ENCODE measurements at regions not wholly inside any gene's neighbourhood (a gene's known extent, or its start where the extent isn't known, plus 50 kb on each side); places are given as distances from the start of the nearest gene placed in this dataset.
"Not testable (repeated sequence)": the region's sequence is repeated elsewhere in the genome, so short reads cannot be mapped to it uniquely, and the experiment has no call there.

DNA sequence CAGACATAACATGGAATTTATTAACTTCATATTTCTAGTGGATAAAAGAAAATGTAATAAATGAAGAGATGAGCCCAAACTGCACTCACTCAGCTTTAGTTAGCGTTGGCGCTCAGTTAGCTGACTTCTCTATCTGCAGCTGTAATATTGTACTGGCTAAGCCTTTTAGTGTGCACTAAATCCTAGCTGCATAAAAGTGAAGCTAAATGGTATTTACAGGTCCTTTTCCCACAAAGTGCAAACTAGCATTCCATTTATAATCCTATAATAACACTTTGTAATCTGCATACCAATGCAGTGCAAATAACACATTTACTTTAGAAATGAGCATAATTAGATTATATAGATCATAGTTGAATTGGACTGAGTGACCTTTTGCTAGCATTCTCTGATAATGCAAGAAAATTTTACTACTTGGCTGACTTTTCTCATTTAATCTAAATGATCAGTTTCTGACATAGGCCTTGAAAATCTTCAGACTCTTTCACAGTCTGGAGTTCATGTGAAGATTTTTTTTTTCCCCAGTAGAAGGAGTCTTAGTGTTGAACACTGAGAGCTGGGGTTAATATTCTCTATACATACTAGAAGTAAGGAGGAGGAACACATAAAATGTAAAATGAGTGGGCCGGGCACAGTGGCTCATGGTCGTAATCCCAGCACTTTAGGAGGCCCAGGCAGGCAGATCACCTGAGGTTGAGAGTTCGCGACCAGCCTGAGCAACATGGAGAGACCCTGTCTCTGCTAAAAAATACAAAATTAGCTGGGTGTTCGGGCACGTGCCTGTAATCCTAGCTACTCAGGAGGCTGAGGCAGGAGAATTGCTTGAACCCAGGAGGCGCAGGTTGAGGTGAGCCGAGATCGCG is 1426.4 kb downstream of the PCDH9 start:
- Histone ChIP-seq H3K9me3 (ENCODE audit: severe bottlenecking) (no peaks in the 10 kb centered on the region), H3K4me3 (ENCODE audit: low read depth, low read length) (no peak overlapping the region), H3K36me3 (no peaks in the 10 kb centered on the region), H3K27ac (no peak overlapping the region), H3K27me3 (ENCODE audit: insufficient read depth, low read depth, severe bottlenecking) (no peaks in the 10 kb centered on the region)
- TF ChIP-seq, protein P1, sequence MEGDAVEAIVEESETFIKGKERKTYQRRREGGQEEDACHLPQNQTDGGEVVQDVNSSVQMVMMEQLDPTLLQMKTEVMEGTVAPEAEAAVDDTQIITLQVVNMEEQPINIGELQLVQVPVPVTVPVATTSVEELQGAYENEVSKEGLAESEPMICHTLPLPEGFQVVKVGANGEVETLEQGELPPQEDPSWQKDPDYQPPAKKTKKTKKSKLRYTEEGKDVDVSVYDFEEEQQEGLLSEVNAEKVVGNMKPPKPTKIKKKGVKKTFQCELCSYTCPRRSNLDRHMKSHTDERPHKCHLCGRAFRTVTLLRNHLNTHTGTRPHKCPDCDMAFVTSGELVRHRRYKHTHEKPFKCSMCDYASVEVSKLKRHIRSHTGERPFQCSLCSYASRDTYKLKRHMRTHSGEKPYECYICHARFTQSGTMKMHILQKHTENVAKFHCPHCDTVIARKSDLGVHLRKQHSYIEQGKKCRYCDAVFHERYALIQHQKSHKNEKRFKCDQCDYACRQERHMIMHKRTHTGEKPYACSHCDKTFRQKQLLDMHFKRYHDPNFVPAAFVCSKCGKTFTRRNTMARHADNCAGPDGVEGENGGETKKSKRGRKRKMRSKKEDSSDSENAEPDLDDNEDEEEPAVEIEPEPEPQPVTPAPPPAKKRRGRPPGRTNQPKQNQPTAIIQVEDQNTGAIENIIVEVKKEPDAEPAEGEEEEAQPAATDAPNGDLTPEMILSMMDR (IDR thresholded peaks at IDR 0.05; ENCODE audit: low read depth, low read length): no peak
- no peak for DNase-seq

DNA sequence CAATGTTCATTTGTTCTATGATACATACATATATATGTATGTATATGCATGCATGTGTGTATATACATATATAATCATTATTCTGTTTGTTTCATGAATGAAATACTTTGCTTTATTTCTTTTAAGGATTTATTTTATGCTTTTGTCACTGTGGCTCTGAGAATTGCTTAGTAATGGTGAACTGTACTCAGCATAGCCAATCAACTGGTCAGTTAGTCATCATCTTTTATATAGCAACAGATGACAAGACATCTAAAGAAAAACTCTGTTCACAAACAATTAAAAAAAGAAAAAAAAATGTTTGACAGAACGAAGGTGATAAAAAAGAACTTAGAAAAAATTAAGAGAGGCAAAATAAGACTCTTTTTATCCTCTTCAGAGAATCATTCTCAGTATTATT is 1440.3 kb downstream of the PCDH9 start:
- TF ChIP-seq, protein P1 (IDR thresholded peaks at IDR 0.05; ENCODE audit: low read depth, low read length): no peak
- H3K9me3 ChIP-seq (ENCODE audit: severe bottlenecking): no peaks in the 10 kb centered on the region
- H3K4me3 ChIP-seq (ENCODE audit: low read depth, low read length): no peak overlapping the region
- H3K36me3 ChIP-seq: no peaks in the 10 kb centered on the region
- no peak overlapping the region for H3K27ac ChIP-seq
- H3K27me3 ChIP-seq (ENCODE audit: insufficient read depth, low read depth, severe bottlenecking): no peaks in the 10 kb centered on the region
- no peak for DNase-seq

DNA sequence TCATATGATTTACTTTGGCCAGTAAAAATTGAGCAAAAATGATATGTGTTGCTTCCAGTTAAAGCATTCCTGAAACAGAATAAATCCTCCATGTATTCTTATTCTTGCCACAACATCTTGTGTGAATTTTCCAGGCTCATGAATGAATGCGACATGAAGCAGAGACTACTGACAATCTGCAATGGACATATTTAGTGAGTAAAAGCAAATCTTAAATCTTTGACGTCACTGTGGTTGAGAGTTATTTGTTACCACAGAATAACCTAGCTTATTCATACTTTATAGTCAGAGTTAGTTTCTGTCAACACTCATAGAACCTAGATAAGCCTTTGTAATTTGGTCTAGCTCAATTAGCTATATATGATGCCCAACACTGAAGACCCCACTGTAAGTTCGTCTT is 1443.1 kb downstream of the PCDH9 start:
- no peaks in the 10 kb centered on the region for H3K36me3 ChIP-seq
- H3K27ac ChIP-seq: no peak overlapping the region
- no peaks in the 10 kb centered on the region for H3K9me3 ChIP-seq (ENCODE audit: severe bottlenecking)
- no peaks in the 10 kb centered on the region for H3K27me3 ChIP-seq (ENCODE audit: insufficient read depth, low read depth, severe bottlenecking)
- no peak overlapping the region for H3K4me3 ChIP-seq (ENCODE audit: low read depth, low read length)
- TF ChIP-seq, protein P1 (IDR thresholded peaks at IDR 0.05; ENCODE audit: low read depth, low read length): no peak
- no peak for DNase-seq

DNA sequence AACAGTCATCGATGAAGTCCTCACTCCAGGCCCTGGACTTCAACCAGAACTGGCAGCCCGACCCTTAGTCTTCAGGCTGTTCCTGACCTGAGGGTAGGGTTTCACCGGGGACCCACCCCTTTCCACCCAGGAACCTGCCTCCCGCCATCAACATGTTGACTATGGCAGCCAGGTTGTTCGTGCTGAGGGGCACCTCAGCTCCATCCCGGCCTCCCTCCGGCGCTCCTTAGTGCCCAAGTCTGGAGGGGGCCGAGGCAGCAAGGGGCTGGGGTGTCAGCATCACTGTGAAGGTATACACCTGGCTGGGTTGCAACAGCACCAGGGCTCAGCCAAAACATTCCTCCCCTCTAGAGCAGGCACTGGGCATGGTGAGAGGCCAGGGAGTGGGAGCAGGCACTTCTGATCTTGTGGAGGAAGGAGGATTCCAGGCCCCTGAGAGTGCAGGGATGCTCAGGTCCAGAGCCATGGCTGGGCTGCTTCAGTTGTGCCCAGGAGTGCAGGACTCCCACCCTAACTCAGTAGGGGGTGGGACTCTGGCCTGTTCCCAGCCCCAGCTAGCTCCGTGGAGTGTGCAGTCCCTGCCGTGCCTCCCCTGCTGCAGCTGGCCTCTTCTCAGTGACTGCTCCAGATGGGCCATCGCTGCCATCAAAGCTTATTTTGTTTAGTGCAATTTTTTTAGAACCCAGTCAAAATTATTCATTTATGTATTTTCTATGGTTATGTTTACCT is 1445.9 kb downstream of the PCDH9 start:
- Histone ChIP-seq H3K36me3 (no peaks in the 10 kb centered on the region), H3K27me3 (ENCODE audit: insufficient read depth, low read depth, severe bottlenecking) (no peaks in the 10 kb centered on the region), H3K4me3 (ENCODE audit: low read depth, low read length) (no peak overlapping the region), H3K9me3 (ENCODE audit: severe bottlenecking) (no peaks in the 10 kb centered on the region), H3K27ac (no peak overlapping the region)
- no peak for DNase-seq
- TF ChIP-seq, protein P1 (IDR thresholded peaks at IDR 0.05; ENCODE audit: low read depth, low read length): no peak

DNA sequence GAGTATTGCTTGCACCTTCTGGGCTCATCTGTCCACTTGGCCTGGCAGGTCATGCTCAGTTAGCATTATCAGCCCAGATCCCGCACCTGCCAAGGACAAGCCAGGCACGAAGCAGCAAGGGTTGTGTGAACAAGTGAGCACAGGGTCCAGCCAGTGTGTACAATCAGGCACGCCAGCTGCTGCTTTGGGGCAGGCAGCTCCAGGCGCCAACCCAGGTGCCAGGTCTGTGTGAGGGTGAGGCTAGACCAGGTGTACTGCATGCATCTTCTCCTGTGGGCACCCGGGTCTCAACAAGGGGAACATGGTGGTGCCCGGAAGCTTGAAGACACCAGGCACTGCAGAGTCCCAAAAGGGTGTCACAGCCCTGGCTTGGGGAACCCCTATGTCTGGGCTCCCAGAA is 1446.8 kb downstream of the PCDH9 start:
- H3K27me3 ChIP-seq (ENCODE audit: insufficient read depth, low read depth, severe bottlenecking): no peaks in the 10 kb centered on the region
- no peaks in the 10 kb centered on the region for H3K9me3 ChIP-seq (ENCODE audit: severe bottlenecking)
- H3K36me3 ChIP-seq: no peaks in the 10 kb centered on the region
- DNase-seq: no peak
- H3K27ac ChIP-seq: no peak overlapping the region
- TF ChIP-seq, protein P1 (IDR thresholded peaks at IDR 0.05; ENCODE audit: low read depth, low read length): no peak
- no peak overlapping the region for H3K4me3 ChIP-seq (ENCODE audit: low read depth, low read length)

DNA sequence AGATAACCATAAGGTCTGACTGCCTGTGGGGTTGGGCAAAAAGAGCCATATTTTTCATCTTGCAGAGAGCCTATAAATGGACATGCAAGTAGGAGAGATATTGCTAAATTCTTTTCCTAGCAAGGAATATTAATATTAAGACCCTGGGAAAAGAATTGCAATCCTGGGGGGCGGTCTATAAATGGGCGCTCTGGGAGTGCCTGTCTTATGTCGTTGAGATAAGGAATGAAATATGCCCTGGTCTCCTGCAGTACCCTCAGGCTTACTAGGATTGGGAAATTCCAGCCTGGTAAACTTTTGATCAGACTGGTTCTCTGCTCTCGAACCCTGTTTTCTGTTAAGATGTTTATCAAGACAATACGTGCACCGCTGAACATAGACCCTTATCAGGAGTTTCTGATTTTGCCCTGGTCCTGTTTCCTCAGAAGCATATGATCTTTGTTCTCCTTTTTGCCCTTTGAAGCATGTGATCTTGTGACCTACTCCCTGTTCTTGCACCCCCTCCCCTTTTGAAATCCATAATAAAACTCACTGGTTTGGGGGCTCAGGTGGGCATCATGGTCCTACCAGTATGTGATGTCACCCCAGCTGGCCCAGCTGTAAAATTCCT is 1458.3 kb downstream of the PCDH9 start:
- H3K27me3 ChIP-seq (ENCODE audit: insufficient read depth, low read depth, severe bottlenecking); H3K36me3 ChIP-seq; H3K27ac ChIP-seq; H3K9me3 ChIP-seq (ENCODE audit: severe bottlenecking); H3K4me3 ChIP-seq (ENCODE audit: low read depth, low read length); DNase-seq: not testable (repeated sequence)
